ENCODE measurements at regions not wholly inside any gene's neighbourhood (a gene's known extent, or its start where the extent isn't known, plus 50 kb on each side); places are given as distances from the start of the nearest gene placed in this dataset.
"Not testable (repeated sequence)": the region's sequence is repeated elsewhere in the genome, so short reads cannot be mapped to it uniquely, and the experiment has no call there.

DNA sequence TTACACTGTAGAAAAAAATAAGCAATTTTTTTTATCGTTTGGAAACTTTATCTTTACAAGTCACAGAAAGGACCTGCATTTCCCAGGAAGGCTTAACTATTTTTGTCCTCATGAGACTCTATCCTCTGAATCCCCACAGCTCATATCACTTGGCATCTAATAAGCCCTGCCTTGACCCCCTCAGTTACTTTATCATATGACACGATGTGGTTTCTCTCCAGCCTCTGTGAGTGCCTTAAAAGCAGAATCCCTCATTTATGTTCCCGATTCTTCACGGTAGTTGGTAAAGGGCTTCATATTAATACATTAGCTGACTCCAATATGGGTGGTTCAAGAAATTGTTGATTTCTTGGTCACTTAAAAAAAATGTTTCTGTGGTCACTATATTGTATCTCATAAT lies 296.6 kb upstream of the GRAMD2B start:
- TF ChIP-seq, protein P1, sequence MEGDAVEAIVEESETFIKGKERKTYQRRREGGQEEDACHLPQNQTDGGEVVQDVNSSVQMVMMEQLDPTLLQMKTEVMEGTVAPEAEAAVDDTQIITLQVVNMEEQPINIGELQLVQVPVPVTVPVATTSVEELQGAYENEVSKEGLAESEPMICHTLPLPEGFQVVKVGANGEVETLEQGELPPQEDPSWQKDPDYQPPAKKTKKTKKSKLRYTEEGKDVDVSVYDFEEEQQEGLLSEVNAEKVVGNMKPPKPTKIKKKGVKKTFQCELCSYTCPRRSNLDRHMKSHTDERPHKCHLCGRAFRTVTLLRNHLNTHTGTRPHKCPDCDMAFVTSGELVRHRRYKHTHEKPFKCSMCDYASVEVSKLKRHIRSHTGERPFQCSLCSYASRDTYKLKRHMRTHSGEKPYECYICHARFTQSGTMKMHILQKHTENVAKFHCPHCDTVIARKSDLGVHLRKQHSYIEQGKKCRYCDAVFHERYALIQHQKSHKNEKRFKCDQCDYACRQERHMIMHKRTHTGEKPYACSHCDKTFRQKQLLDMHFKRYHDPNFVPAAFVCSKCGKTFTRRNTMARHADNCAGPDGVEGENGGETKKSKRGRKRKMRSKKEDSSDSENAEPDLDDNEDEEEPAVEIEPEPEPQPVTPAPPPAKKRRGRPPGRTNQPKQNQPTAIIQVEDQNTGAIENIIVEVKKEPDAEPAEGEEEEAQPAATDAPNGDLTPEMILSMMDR (IDR thresholded peaks at IDR 0.05; ENCODE audit: insufficient read depth, low read length, poor library complexity, severe bottlenecking), result no peak
- Histone ChIP-seq H3K27me3 (ENCODE audit: control insufficient read depth, insufficient read depth, low read length) (no peaks in the 10 kb centered on the region), H3K4me3 (ENCODE audit: low read depth, low read length) (no peak overlapping the region), H3K36me3 (ENCODE audit: control insufficient read depth, insufficient read depth, low read length) (no peaks in the 10 kb centered on the region)
- DNase-seq (ENCODE audit: low read depth), result no peak

DNA sequence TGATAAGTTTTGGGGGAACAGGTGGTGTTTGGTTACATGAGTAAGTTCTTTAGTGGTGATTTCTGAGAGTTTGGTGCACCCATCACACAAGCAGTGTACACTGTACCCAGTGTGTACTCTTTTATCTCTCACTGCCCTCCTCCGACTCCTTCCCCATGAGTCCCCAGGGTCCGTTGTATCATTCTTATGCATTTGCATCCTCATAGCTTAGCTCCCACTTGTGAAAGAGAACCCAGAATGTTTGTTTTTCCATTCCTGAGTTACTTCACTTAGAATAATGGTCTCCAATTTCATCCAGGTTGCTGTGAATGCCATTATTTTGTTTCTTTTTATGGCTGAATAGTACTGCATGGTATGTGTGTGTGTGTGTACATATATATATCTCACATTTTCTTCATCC lies 295.8 kb upstream of the GRAMD2B start:
- not testable (repeated sequence) for H3K27me3 ChIP-seq (ENCODE audit: control insufficient read depth, insufficient read depth, low read length); H3K36me3 ChIP-seq (ENCODE audit: control insufficient read depth, insufficient read depth, low read length); H3K4me3 ChIP-seq (ENCODE audit: low read depth, low read length); DNase-seq (ENCODE audit: low read depth)

DNA sequence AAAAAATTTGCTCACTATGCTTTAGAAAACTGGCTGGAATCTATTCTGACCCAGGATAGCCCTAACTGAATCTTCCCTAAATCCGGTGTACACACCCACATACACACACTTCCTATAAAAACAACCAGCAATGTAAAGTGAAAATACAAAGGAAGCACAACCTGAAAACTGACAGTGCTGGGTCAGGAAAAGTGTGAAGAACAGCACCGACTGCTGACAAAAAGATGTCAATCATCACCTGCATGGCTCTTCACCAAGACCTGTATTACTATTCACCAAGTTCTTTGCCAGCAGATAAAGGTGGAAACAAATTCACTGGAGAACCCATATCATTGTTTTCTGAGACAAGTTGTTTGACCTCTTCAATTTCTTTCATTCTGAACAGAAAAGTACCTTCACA lies 293.8 kb upstream of the GRAMD2B start:
- Histone ChIP-seq H3K4me3 (ENCODE audit: low read depth, low read length) (no peak overlapping the region), H3K27me3 (ENCODE audit: control insufficient read depth, insufficient read depth, low read length) (no peaks in the 10 kb centered on the region), H3K36me3 (ENCODE audit: control insufficient read depth, insufficient read depth, low read length) (no peaks in the 10 kb centered on the region)
- TF ChIP-seq, protein P1 (IDR thresholded peaks at IDR 0.05; ENCODE audit: insufficient read depth, low read length, poor library complexity, severe bottlenecking), result no peak
- no peak for DNase-seq (ENCODE audit: low read depth)

DNA sequence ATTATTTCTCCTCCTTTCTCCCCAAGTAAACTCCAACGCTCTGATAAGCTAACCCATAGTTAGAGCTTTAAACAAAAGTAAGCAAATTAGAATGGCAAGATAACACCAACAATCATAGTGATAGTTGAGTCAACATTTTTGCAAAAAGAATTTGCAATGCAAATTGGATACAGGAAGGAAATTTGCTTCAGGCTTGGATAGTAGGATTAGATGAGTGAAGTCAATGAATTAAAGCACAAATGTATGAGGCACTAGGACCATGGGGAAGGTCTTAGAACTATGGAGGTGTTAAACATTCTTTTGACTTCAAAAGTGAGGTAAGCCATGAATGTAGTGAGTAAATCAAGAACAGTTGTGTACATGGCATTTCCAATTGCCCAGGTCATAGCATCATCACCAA lies 289.8 kb upstream of the GRAMD2B start:
- no peak for DNase-seq (ENCODE audit: low read depth)
- H3K36me3 ChIP-seq (ENCODE audit: control insufficient read depth, insufficient read depth, low read length), result no peaks in the 10 kb centered on the region
- TF ChIP-seq, protein P1 (IDR thresholded peaks at IDR 0.05; ENCODE audit: insufficient read depth, low read length, poor library complexity, severe bottlenecking), result no peak

DNA sequence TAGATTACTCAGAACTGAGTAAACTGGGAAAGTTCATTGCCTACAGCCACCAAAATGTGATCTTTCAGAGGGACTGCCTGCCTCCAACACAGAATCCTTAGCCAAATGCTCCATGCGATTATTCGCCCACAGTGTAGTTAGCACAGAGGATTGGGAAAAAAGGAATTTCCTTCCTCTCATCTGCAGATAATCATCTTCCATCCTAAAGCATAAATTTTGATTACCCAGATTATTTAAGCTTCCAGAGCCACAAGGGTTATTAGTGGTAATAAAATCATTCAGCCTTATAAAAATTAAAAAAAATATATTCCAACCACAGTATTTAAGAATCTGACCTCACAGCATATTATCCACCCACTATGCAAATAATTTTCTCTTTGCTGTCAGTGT lies 285.3 kb upstream of the GRAMD2B start:
- H3K4me3 ChIP-seq (ENCODE audit: low read depth, low read length), result no peak overlapping the region
- TF ChIP-seq, protein P1 (IDR thresholded peaks at IDR 0.05; ENCODE audit: insufficient read depth, low read length, poor library complexity, severe bottlenecking), result no peak
- H3K27me3 ChIP-seq (ENCODE audit: control insufficient read depth, insufficient read depth, low read length), result no peaks in the 10 kb centered on the region
- no peak for DNase-seq (ENCODE audit: low read depth)
- H3K36me3 ChIP-seq (ENCODE audit: control insufficient read depth, insufficient read depth, low read length), result no peaks in the 10 kb centered on the region

More for the DNA sequence above, 289.8 kb upstream of the GRAMD2B start:
- Histone ChIP-seq H3K27me3 (ENCODE audit: control insufficient read depth, insufficient read depth, low read length) (no peaks in the 10 kb centered on the region), H3K4me3 (ENCODE audit: low read depth, low read length) (no peak overlapping the region)

DNA sequence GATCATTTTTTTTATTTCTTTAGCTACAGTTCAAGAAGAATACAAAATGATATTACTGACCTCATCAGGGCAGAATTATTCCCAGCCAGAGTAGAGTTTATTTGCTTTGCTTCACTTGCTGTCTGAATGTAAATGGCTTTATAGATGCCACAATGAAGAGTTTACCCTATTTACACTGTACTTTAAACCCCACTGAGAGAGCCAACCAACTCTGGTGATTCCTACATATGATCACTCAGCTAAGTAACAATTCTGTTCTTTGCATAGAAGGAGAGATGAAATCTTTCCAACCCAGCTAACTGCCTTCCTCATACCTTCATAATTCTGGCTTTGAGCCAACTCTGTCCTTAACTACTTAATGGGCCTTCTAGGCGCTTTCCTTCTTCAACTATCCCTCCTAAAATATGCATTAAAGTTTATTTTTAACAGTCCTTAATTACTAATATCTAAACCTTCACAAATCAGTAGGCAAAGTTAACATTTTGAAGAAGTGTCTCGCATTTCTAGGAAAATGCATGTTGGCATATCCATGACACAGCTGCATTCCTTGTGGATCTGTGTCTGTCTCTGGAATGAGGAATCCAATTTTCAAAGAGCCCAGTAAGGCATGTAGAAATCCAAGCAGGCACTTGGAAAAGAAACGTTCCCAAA lies 284.8 kb upstream of the GRAMD2B start:
- no peaks in the 10 kb centered on the region for H3K36me3 ChIP-seq (ENCODE audit: control insufficient read depth, insufficient read depth, low read length)
- no peaks in the 10 kb centered on the region for H3K27me3 ChIP-seq (ENCODE audit: control insufficient read depth, insufficient read depth, low read length)
- DNase-seq (ENCODE audit: low read depth), result peak; percentile 29
- TF ChIP-seq, protein P1 (IDR thresholded peaks at IDR 0.05; ENCODE audit: insufficient read depth, low read length, poor library complexity, severe bottlenecking), result no peak
- H3K4me3 ChIP-seq (ENCODE audit: low read depth, low read length), result no peak overlapping the region

Data from kidney epithelial cell (primary cell).